RKO (cell line): ENCODE measurements at regions not wholly inside any gene's neighbourhood (a gene's known extent, or its start where the extent isn't known, plus 50 kb on each side); places are given as distances from the start of the nearest gene placed in this dataset.
"Not testable (repeated sequence)": the region's sequence is repeated elsewhere in the genome, so short reads cannot be mapped to it uniquely, and the experiment has no call there.

ENCODE experiments used
- DNase-seq: peaks from one replicate; pipeline ENCODE4 v3.0.0-alpha.2; 2016; ENCODE audit warnings: low spot score

GRCh38 chr1:109857702-109858101 lies 52.9 kb upstream of the CSF1 start:
- not testable (repeated sequence) for DNase-seq

DNA sequence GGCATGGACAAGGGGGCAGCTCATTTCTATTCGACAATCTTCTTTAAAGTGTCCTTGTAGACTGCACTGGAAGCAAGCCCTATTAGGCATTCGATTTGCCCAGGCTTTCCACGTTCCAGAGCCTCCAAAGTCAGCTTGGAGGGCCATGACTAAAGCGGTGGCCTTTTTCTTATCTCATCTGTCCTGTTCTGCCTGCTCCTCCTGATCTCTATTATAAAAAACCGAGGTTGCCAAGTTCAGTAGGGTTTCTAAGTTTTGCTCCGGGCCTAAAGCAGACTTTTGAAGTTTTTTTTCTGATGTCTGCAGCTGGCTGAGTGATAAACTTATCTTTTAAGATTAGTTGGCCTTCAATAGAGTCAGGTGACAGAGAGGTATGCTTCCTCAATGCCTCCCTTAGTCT lies 54.7 kb upstream of the CSF1 start:
- not testable (repeated sequence) for DNase-seq

DNA sequence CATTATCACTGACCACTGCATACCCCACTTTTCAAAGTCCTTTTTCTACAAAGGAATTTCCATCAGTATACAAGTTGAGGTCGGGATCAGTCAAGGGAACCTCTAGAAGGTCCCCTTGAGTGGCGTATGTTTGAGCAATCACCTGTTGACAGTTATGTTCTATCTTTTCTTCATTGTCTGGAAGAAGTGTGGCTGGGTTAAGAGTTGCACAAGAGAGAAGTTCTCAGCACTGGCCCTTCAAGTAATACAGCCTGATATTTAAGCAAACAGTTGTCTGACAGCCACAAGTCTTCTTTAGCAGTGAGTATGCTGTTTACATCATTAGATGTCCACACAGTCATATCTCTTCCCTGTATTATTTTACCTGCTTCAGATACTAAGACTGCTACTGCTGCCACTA lies 56.7 kb upstream of the CSF1 start:
- DNase-seq = not testable (repeated sequence)

GRCh38 chr1:109852221-109853015 lies 58.2 kb upstream of the CSF1 start:
- DNase-seq = peak; percentile 24

DNA sequence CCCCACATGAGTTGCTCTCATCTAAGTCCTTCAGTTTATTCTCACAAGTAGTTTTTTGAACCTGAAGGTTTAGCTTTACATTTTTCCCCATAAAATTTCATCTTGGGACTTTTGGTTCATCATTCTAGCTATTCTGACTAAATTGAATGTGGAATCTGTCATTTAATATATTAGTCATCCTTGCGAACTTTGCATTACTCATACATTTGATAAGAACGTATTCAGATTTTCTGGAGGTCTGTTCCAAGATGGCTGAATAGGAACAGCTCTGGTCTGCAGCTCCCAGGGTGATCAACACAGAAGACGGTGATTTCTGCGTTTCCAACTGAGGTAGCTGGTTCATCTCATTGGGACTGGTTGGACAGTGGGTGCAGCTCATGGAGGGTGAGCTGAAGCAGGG lies 59.8 kb upstream of the CSF1 start:
- peak; percentile 18 for DNase-seq

DNA sequence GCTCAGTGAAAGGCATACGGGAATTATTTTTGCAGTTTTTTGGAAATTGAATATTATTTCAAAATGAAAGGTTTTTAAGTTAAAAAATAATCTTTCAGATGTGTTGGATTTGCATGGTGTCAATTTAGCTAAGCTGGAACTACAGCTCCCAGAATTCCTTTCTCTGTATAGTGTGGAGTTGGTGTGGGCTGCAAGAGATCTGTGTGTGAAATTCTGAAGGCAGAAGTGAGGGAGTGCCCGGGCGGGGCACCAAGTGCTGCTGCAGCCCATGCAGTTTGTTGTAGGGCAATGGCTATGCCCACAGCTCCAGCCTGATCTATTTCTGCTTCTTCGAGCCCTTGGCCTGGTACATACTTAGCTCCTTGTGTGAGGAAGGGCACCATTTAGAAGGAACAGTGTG lies 60.5 kb upstream of the CSF1 start:
- DNase-seq = no peak

DNA sequence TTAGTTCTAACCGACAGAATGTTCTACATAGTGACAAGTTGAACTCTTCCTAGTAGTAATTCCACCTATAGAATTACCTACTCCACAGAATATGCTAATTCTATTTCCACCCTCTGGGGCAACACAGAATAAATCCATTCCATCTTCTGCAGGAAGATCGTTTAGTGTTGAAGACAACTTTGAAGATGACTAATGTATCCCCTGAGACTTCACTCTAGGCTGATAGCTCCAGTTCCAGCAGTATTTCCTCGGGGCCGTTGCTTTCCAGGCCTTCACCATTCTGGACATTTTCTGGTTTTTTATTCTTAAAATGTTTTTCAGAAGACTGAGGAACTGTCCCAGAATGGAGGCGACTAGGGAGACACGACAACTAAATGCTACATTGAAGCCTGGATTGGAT lies 61.0 kb upstream of the CSF1 start:
- no peak for DNase-seq

- no peak for DNase-seq
Observed at GRCh38 chr1:109847251-109847650, 63.4 kb upstream of the CSF1 start.

DNA sequence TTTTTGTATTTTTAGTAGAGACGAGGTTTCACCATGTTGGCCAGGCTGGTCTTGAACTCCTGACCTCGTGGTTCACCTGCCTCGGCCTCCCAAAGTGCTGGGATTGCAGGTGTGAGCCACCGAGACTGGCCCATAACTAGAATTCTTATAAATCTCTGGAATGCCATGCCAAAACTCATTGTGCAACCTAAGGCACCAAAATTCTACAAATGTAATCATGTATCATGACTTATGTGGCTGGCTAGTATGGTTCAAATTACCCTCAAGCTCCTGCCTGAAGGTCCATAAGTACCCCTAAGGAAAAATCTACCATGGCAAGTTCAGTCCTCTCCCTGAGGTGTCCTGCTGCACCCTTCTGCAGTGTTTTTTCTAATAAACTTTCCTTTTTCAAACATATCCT lies 63.8 kb upstream of the CSF1 start:
- DNase-seq = no peak

DNA sequence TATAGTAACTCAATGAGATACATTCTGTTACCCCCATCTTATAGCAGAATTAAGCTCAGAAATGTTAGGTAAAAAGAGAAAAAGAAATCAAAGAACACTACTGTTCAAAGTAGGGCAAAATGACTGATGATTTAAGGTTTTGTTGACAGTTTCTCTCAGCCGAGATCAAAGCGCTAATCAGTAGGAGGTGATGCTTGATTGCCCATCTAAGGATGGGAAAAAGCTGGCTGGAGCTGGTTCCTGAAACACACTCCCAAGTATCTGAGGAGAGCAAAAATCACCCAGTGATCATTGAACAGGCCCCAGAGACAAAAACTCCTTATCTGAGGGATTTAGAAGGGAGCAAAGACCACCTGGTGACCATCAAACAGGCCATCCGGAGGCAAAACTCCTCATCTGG lies 64.5 kb upstream of the CSF1 start:
- DNase-seq = no peak

DNA sequence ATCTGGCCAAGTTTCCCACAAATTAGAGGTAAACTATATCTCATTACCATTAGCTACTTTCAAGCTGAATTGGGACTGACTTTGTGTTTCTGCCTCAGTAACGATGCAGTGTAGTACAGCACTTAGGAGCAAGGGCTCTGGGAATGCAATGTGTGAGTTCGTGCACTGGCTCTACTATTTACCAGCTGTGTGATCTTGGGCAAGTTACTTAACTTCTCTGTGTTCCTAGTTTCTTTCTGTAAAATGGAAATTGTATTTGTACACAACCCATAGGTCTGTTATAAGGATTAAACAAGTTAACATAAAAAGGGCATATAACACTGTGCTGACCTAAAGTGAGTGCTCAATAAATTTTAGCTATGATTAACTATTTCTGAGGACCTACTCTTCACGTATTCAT lies 65.0 kb upstream of the CSF1 start:
- DNase-seq = no peak

DNA sequence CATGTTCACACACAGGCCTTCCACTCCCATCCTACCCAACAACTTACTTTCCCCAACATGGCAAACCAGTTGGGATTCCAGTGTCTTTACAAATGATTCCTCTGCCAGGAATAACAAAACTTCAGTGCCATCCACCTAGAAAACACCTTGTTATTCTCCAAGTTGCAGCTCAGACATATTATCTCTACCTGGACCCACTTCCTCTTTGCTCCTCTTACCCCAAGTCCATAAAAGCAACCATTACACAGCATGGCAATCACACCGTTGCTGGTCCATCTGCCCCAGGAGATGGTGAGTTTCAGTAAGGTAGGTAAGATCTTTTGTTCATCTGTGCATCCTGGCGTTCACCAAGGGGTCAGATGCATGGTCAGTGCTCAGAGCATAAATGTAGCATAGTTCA lies 66.0 kb upstream of the CSF1 start:
- no peak for DNase-seq

GRCh38 chr1:109840011-109840629 lies 70.5 kb upstream of the CSF1 start:
- no peak for DNase-seq

DNA sequence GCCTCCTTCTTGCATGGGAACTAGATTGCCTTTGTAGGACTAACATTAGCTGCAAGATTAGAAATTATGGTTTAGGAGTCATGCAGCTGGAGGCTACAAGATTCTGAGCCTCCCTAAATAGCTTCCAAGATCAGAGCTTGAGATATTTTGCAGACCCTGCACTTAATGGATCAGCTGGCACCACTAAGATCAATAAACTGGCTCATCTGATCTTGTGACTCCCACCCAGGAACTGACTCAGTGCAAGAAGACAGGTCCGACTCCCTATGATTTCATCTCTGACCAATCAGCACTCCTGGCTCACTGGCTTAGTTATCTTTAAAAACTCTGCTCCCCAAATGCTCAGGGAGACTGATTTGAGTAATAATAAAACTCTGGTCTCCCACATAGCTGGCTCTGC lies 71.4 kb upstream of the CSF1 start:
- DNase-seq = peak; percentile 38

- peak; percentile 26 for DNase-seq
Observed at GRCh38 chr1:109838838-109839240, 71.8 kb upstream of the CSF1 start.

DNA sequence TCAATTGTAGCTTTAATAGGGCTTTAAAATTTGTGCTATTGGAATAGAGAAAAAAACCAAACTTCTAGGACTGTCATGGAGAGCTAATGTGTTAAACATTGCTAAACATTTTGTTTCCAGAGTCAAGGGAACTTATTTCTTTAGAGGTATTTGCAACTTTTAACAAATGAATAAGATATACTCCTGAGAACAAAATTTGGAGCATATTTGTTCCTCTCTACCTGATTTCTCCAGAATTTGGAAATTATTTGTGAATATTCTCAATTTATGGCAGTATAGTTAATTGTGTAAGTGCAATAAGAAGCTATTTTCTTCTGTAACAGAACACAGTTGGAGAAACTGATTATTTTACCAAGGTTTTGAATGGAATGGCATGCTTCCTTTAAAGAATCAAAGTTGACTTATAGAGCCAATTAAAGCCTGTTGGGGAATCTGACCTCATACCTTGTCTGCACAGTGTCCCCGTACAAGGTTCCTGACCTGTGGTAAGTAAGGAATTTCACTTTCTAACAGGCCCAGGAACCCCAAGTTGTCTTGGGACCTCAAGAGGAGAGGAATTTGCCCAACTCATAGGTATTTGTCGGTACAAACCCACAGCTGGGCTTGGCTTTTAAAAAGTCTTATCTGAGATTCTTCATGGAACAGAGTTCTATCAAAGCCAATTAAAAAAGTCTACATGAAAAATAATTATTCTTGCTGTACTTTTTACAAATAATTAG lies 72.6 kb upstream of the CSF1 start:
- no peak for DNase-seq

GRCh38 chr1:109835645-109836044 lies 71.9 kb upstream of the EPS8L3 start:
- DNase-seq = not testable (repeated sequence)

- DNase-seq = no peak
Observed at GRCh38 chr1:109834951-109835350, 71.2 kb upstream of the EPS8L3 start.

DNA sequence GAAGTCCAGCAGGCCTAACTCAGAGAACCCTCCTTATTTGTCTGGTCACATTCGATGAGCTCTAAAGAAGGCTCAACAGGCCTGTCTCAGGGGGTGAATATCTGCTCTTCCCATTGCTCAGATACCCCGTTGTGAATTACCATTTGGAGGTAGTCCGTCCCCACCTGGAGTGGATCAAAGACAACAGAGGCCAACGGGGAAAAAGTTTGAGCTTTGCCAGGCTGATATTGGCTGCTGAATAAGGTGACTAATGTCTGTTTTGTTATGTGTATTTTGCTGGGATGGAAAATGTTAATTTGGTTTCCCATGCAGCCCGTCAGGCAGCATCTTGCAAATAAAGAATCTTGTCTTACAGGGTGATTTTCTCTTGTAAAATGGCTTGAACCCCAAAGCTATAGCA lies 69.2 kb upstream of the EPS8L3 start:
- DNase-seq = no peak

DNA sequence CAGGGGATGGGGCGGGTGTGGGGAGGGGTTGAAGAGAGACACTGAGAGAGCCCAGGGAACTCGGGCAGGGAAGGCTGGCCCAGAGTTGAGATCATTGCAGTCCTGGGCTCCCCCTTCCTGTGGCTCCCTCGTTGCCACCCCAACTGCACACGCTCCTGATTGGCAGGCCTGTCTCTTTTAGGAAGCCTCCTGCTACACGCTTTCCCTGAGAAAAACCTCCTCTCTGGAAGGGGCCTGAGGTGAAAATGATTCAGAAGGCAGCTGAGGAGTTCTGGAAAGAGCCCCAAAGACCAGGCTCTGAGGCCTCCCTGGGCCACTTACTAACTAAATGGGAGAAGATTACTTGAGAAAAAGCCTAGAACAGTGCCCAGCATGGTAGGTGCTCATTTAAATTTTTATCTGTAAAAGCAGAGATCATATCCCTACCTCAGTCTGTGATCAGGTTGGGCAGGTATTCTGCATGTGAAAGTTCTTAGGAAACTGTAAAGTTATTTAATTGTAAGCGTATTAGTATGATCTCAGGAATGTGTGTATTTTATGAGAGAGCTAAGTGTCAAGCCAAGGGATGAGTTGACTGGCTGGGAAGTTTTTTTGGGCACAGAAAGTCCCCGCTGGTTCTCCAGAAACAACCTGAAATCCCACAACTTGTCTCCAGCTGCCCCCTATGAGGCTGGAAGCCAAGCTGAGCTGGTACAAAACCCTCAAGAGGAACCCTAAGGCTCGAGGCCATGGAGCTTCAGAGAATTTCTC lies 65.2 kb upstream of the EPS8L3 start:
- DNase-seq = no peak

DNA sequence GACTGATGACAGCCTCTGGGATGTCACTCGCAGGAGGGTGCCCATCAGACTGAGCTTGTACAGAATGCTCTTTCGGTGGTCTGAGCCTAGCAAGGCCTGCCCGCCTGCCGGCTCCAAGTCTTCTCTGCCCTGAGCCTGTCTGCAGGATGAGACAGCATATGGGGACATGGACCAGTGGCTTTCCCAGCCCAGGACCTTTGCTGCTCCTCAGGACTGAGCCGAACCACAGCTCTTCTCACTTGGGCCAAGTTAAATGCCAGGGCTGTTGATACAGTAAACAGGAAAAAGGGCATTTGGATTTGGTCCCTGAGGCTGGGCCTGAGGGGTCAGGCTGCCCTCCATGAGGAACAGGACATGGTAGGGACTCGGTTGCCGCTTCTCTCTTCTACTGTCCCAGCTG lies 64.3 kb upstream of the EPS8L3 start:
- no peak for DNase-seq

DNA sequence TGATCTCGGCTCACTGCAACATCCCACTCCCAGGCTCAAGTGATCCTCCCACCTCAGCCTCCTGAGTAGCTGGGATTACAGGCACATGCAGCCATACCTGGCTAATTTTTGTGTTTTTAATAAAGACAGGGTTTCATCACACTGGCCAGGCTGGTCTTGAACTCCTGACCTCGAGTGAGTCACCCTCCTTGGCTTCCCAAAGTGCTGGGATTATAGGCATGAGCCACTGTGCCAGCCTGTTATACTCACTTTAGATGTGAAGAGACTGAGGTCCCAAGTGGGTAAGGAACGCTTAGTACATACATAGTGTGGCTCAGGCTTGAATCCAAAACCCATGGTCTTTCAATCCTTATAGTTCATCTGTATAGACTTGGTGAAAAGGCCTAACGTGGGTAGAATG lies 63.7 kb upstream of the EPS8L3 start:
- peak; percentile 22 for DNase-seq
